SK-N-SH treated with all-trans-retinoic acid at 6 μM for 48 hours (cell line): ENCODE measurements at regions not wholly inside any gene's neighbourhood (a gene's known extent, or its start where the extent isn't known, plus 50 kb on each side); places are given as distances from the start of the nearest gene placed in this dataset.

ENCODE experiments used
- ATAC-seq: fragments of 200-7000 bp; cut with Tn5 transposase; 3 replicates; pipeline ENCODE4 v1.9.1; 2020; ENCODE audit warnings: mild to moderate bottlenecking, moderate library complexity
- ARNTL ChIP-seq: fragments of 450-650 bp; formaldehyde crosslinking; IDR thresholded peaks from 2 replicates; pipeline ENCODE4 v1.5.0; 2020; ENCODE audit warnings: low read depth, mild to moderate bottlenecking, moderate library complexity, borderline replicate concordance
- ISL1 ChIP-seq: fragments of 250-450 bp; sonication (Bioruptor Pico); IDR thresholded peaks from 2 replicates; pipeline ENCODE4 v2.1.2; 2022; ENCODE audit warnings: mild to moderate bottlenecking, moderate library complexity
- OSR1 ChIP-seq: fragments of 250-450 bp; sonication (Bioruptor Pico); IDR thresholded peaks from 2 replicates; pipeline ENCODE4 v1.8.0; 2022; ENCODE audit warnings: moderate library complexity, mild to moderate bottlenecking, inconsistent platforms
- PPARA ChIP-seq: fragments of 250-450 bp; sonication (Bioruptor Pico); IDR thresholded peaks from 2 replicates; pipeline ENCODE4 v1.5.0; 2020; ENCODE audit warnings: mild to moderate bottlenecking, borderline replicate concordance
- RARB ChIP-seq: fragments of 250-450 bp; sonication (Bioruptor Pico); IDR thresholded peaks from 2 replicates; pipeline ENCODE4 v1.8.0; 2021; ENCODE audit warnings: mild to moderate bottlenecking, moderate library complexity
- SNAI2 ChIP-seq: fragments of 250-450 bp; sonication (Bioruptor Pico); IDR thresholded peaks from 2 replicates; pipeline ENCODE4 v1.5.0; 2020; ENCODE audit warnings: mild to moderate bottlenecking, moderate library complexity
- TCF4 ChIP-seq: fragments of 250-450 bp; sonication (Bioruptor Pico); IDR thresholded peaks from 2 replicates; pipeline ENCODE4 v1.8.0; 2021; ENCODE audit warnings: mild to moderate bottlenecking, moderate library complexity, borderline replicate concordance
- TOX ChIP-seq: fragments of 250-450 bp; sonication (Bioruptor Pico); IDR thresholded peaks from 2 replicates; pipeline ENCODE4 v1.8.0; 2021; ENCODE audit warnings: mild to moderate bottlenecking, moderate library complexity, borderline replicate concordance
- ZC3H10 ChIP-seq: fragments of 250-450 bp; sonication (Bioruptor Pico); IDR thresholded peaks from 2 replicates; pipeline ENCODE4 v1.5.1; 2021; ENCODE audit warnings: mild to moderate bottlenecking, moderate library complexity
- ZNF565 ChIP-seq: fragments of 450-650 bp; formaldehyde crosslinking; conservative IDR thresholded peaks from 2 replicates; pipeline ENCODE4 v1.5.0; 2020; ENCODE audit warnings: low read depth, mild to moderate bottlenecking, moderate library complexity
- ZNF70 ChIP-seq: fragments of 450-650 bp; formaldehyde crosslinking; IDR thresholded peaks from 2 replicates; pipeline ENCODE4 v1.5.0; 2020; ENCODE audit warnings: mild to moderate bottlenecking, moderate library complexity
- ZNF8 ChIP-seq: fragments of 450-650 bp; formaldehyde crosslinking; IDR thresholded peaks from 2 replicates; pipeline ENCODE4 v1.5.0; 2020; ENCODE audit warnings: mild to moderate bottlenecking, moderate library complexity
- TF ChIP-seq, protein P1 (sequence below): fragments of 250-450 bp; sonication (Bioruptor Pico); IDR thresholded peaks from 2 replicates; pipeline ENCODE4 v1.5.0; 2020; ENCODE audit warnings: mild to moderate bottlenecking, moderate library complexity
- TF ChIP-seq, protein P2 (sequence below): fragments of 250-450 bp; sonication (Bioruptor Pico); IDR thresholded peaks from 2 replicates; pipeline ENCODE4 v1.8.0; 2020; ENCODE audit warnings: mild to moderate bottlenecking, moderate library complexity, borderline replicate concordance
- TF ChIP-seq, protein P3 (sequence below): fragments of 250-450 bp; sonication (Bioruptor Pico); IDR thresholded peaks from 2 replicates; pipeline ENCODE4 v1.5.1; 2020; ENCODE audit warnings: low read depth, mild to moderate bottlenecking, moderate library complexity
- TF ChIP-seq, protein P4 (sequence below): fragments of 250-450 bp; sonication (Bioruptor Pico); IDR thresholded peaks from 2 replicates; pipeline ENCODE4 v1.8.0; 2021; ENCODE audit warnings: low read depth, mild to moderate bottlenecking, moderate library complexity, borderline replicate concordance
- TF ChIP-seq, protein P5 (sequence below): fragments of 250-450 bp; sonication (Bioruptor Pico); IDR thresholded peaks from 2 replicates; pipeline ENCODE4 v1.5.1; 2021; ENCODE audit warnings: mild to moderate bottlenecking, moderate library complexity

DNA sequence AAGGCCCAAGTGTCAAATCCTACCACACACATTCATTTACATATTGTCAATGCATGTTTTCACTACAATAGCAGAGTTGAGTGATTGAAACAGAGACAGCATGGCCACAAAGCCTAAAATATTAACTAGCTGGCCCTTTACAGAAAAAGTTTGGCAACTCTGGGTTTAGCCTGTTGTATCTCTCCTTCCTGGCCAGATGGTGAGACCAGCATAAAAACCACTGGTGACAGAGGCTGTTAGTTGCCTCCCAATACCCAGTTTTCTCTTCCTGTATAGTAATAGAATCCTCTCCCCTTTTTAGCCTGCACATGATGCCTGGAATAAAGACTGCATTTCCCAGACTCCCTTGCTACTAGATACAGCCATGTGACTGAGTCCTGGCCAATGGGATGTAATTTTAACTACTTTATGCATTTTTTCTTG is 100.0 kb upstream of the TAB2 start:
- peak; percentile 74 for ATAC-seq
- no peak for TF ChIP-seq ARNTL
- TF ChIP-seq PPARA (CRISPR knock-in tag) = no peak
- TF ChIP-seq ZC3H10 (CRISPR knock-in tag) = no peak
- no peak for TF ChIP-seq OSR1 (CRISPR knock-in tag)
- TF ChIP-seq, protein P1, sequence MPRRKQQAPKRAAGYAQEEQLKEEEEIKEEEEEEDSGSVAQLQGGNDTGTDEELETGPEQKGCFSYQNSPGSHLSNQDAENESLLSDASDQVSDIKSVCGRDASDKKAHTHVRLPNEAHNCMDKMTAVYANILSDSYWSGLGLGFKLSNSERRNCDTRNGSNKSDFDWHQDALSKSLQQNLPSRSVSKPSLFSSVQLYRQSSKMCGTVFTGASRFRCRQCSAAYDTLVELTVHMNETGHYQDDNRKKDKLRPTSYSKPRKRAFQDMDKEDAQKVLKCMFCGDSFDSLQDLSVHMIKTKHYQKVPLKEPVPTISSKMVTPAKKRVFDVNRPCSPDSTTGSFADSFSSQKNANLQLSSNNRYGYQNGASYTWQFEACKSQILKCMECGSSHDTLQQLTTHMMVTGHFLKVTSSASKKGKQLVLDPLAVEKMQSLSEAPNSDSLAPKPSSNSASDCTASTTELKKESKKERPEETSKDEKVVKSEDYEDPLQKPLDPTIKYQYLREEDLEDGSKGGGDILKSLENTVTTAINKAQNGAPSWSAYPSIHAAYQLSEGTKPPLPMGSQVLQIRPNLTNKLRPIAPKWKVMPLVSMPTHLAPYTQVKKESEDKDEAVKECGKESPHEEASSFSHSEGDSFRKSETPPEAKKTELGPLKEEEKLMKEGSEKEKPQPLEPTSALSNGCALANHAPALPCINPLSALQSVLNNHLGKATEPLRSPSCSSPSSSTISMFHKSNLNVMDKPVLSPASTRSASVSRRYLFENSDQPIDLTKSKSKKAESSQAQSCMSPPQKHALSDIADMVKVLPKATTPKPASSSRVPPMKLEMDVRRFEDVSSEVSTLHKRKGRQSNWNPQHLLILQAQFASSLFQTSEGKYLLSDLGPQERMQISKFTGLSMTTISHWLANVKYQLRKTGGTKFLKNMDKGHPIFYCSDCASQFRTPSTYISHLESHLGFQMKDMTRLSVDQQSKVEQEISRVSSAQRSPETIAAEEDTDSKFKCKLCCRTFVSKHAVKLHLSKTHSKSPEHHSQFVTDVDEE = no peak
- TF ChIP-seq, protein P2, sequence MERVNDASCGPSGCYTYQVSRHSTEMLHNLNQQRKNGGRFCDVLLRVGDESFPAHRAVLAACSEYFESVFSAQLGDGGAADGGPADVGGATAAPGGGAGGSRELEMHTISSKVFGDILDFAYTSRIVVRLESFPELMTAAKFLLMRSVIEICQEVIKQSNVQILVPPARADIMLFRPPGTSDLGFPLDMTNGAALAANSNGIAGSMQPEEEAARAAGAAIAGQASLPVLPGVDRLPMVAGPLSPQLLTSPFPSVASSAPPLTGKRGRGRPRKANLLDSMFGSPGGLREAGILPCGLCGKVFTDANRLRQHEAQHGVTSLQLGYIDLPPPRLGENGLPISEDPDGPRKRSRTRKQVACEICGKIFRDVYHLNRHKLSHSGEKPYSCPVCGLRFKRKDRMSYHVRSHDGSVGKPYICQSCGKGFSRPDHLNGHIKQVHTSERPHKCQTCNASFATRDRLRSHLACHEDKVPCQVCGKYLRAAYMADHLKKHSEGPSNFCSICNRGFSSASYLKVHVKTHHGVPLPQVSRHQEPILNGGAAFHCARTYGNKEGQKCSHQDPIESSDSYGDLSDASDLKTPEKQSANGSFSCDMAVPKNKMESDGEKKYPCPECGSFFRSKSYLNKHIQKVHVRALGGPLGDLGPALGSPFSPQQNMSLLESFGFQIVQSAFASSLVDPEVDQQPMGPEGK = no peak
- no peak for TF ChIP-seq ISL1 (CRISPR knock-in tag)
- TF ChIP-seq, protein P3, sequence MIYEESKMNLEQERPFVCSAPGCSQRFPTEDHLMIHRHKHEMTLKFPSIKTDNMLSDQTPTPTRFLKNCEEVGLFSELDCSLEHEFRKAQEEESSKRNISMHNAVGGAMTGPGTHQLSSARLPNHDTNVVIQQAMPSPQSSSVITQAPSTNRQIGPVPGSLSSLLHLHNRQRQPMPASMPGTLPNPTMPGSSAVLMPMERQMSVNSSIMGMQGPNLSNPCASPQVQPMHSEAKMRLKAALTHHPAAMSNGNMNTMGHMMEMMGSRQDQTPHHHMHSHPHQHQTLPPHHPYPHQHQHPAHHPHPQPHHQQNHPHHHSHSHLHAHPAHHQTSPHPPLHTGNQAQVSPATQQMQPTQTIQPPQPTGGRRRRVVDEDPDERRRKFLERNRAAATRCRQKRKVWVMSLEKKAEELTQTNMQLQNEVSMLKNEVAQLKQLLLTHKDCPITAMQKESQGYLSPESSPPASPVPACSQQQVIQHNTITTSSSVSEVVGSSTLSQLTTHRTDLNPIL (CRISPR knock-in tag) = no peak

DNA sequence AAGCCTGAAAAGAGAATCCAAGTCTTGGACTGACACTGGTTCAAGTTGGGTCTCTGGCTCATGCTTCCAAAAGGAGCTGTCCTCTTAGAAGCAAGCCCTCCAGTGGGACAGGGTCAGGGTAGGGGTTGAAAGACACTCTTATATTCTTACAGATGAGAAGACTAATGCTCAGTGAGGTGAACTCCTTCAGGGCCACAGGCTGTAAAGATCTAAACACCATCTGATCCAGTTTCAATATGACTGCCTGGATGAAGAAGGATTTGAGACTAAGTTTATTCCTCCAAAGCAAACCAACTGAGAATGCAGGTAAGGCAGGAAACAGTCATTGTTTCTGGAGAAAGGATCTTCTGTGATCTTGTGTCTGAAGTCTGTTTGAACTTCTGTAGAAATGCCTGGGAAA is 99.0 kb upstream of the TAB2 start:
- no peak for ATAC-seq
- TF ChIP-seq ISL1 (CRISPR knock-in tag) = no peak
- no peak for TF ChIP-seq OSR1 (CRISPR knock-in tag)
- no peak for TF ChIP-seq ZC3H10 (CRISPR knock-in tag)
- TF ChIP-seq, protein P4, sequence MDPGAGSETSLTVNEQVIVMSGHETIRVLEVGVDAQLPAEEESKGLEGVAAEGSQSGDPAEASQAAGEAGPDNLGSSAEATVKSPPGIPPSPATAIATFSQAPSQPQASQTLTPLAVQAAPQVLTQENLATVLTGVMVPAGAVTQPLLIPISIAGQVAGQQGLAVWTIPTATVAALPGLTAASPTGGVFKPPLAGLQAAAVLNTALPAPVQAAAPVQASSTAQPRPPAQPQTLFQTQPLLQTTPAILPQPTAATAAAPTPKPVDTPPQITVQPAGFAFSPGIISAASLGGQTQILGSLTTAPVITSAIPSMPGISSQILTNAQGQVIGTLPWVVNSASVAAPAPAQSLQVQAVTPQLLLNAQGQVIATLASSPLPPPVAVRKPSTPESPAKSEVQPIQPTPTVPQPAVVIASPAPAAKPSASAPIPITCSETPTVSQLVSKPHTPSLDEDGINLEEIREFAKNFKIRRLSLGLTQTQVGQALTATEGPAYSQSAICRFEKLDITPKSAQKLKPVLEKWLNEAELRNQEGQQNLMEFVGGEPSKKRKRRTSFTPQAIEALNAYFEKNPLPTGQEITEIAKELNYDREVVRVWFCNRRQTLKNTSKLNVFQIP (CRISPR knock-in tag) = no peak
- TF ChIP-seq, protein P5, sequence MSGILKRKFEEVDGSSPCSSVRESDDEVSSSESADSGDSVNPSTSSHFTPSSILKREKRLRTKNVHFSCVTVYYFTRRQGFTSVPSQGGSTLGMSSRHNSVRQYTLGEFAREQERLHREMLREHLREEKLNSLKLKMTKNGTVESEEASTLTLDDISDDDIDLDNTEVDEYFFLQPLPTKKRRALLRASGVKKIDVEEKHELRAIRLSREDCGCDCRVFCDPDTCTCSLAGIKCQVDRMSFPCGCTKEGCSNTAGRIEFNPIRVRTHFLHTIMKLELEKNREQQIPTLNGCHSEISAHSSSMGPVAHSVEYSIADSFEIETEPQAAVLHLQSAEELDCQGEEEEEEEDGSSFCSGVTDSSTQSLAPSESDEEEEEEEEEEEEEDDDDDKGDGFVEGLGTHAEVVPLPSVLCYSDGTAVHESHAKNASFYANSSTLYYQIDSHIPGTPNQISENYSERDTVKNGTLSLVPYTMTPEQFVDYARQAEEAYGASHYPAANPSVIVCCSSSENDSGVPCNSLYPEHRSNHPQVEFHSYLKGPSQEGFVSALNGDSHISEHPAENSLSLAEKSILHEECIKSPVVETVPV (CRISPR knock-in tag) = no peak
- no peak for TF ChIP-seq TOX
- no peak for TF ChIP-seq ZNF8 (CRISPR knock-in tag)
- TF ChIP-seq, protein P1 = no peak
- TF ChIP-seq TCF4 (CRISPR knock-in tag) = no peak

DNA sequence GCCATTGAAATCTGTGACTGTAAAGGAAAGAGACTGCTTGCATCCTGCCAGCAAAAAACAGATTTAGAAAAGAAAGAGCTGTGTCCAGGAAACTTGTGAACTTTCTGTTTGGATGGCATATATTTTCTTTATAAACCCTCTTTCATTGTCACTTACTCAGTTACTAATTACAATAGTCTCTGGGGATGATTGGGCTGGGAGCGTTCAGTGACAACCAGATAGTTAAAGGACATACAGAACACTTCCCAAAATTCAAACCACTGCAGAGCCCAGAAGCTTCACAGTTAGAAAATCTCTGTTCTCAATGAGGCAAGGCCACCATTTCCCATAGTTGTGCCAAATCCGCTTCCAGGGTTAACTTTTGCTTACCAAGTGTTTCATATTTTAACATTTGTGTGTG is 98.6 kb upstream of the TAB2 start:
- no peak for ATAC-seq
- TF ChIP-seq, protein P2 = no peak
- TF ChIP-seq ZNF565 (CRISPR knock-in tag) (no peak), RARB (CRISPR knock-in tag) (no peak), ARNTL (no peak), SNAI2 (no peak), ZNF70 (CRISPR knock-in tag) (no peak)
- TF ChIP-seq, protein P3 (CRISPR knock-in tag) = no peak
- TF ChIP-seq, protein P5 (CRISPR knock-in tag) = no peak
